Brain microvascular endothelial cell (primary cell): ENCODE measurements at regions not wholly inside any gene's neighbourhood (a gene's known extent, or its start where the extent isn't known, plus 50 kb on each side); places are given as distances from the start of the nearest gene placed in this dataset.

Experiments used
- DNase-seq: peaks from one replicate; pipeline ENCODE4 v3.0.0-alpha.2; 2020
- H3K27ac ChIP-seq: fragments of 250-450 bp; sonication (Bioruptor Pico); 2 replicates; pipeline ENCODE4 v1.5.1; 2020; ENCODE audit warnings: mild to moderate bottlenecking, moderate library complexity
- H3K27me3 ChIP-seq: fragments of 250-450 bp; sonication (Bioruptor Pico); replicated peaks from 2 replicates; pipeline ENCODE4 v1.5.1; 2020; ENCODE audit warnings: mild to moderate bottlenecking
- H3K36me3 ChIP-seq: fragments of 250-450 bp; sonication (Bioruptor Pico); replicated peaks from 2 replicates; pipeline ENCODE4 v1.5.1; 2020; ENCODE audit warnings: mild to moderate bottlenecking
- H3K4me3 ChIP-seq: 2 replicates; pipeline ENCODE4 v1.5.1; 2011; ENCODE audit warnings: low read depth, mild to moderate bottlenecking, control low read depth, low read length, moderate library complexity
- CTCF ChIP-seq: IDR thresholded peaks from 2 replicates; pipeline ENCODE4 v1.5.1; 2011; ENCODE audit warnings: low read depth, mild to moderate bottlenecking, moderate library complexity, low read length, control low read depth, inconsistent platforms; ENCODE audit errors: missing control alignments
- in situ Hi-C: cut with HindIII; loops from 2 replicates; pipeline ENCODE4 v1.10.0; 2017; ENCODE audit warnings: low sequenced_read_pairs, low pct_ligation_motif_present

DNA sequence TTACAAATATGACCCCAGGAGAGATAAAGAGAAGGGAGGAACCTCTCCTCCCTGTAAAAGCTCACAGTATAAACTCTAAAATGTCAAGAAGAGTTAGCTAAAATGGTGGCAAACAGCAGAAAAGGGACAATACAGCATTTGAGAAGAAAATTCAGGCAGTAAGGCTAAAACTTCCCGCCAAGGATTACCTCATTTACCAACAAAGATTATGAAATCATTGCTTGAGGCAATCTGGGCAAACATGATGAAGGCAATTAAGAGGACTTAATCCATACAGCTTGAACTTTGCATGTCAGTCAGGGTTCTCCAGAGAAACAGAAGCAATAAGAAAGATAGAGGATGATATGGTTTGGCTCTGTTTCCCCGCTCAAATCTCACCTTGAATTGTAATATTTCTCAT, 81.4 kb downstream of the CMPK2 start:
- Histone ChIP-seq H3K36me3 (no peaks in the 10 kb centered on the region), H3K27ac (no peak overlapping the region), H3K4me3 (no peak overlapping the region), H3K27me3 (no peaks in the 10 kb centered on the region)
- in situ Hi-C loops, result no loop called here
- no peak for DNase-seq
- no peak for TF ChIP-seq CTCF

DNA sequence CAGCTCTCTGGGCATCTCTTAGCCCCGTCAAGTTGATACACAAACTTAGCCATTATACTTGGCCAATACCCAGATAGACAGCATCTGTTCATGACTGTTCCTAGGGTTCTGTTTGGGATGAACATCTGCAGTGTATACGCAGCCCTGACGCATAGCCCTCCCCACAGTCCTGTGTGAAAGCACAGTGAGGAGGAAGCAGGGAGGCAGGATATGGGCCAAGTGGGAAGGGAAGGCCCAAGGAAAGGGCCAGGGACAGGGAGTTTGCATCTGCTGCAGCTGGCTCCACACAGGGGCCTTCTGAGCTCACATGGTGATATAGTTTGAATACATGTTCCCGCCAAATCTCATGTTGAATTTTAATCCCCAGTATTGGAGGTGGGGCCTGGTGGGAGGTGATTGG, 80.2 kb downstream of the CMPK2 start:
- Histone ChIP-seq H3K27me3 (no peaks in the 10 kb centered on the region), H3K4me3 (no peak overlapping the region), H3K27ac (no peak overlapping the region), H3K36me3 (no peaks in the 10 kb centered on the region)
- no peak for TF ChIP-seq CTCF
- DNase-seq, result no peak
- in situ Hi-C loops, result no loop called here

- TF ChIP-seq CTCF, result no peak
- Histone ChIP-seq H3K4me3 (no peak overlapping the region), H3K27me3 (no peaks in the 10 kb centered on the region), H3K27ac (no peak overlapping the region), H3K36me3 (no peaks in the 10 kb centered on the region)
- in situ Hi-C loops, result no loop called here
- DNase-seq, result no peak
Observed at GRCh38 chr2:6787376-6787775, 78.3 kb downstream of the CMPK2 start.

DNA sequence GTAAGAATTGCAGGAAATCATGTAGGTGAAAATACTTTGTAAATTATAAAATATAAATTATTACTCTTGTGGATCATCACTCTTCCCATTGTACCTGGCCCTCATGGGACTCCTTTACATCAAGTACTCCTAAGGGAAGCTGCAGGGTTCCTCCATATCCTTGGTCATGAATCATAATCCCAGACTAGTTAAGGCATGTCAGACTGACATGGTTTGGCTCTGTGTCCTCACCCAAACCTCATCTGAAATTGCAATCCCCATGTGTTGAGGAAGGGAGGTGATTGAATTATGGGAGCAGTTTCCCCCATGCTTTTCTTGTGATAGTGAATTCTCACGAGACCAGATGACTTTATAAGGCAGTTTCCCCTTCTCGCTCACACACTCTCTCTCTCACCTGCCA, 77.1 kb downstream of the CMPK2 start:
- no peak for DNase-seq
- no peak overlapping the region for H3K27ac ChIP-seq
- in situ Hi-C loops, result no loop called here
- H3K27me3 ChIP-seq, result no peaks in the 10 kb centered on the region
- no peak for TF ChIP-seq CTCF
- H3K36me3 ChIP-seq, result no peaks in the 10 kb centered on the region
- H3K4me3 ChIP-seq, result no peak overlapping the region

- no peaks in the 10 kb centered on the region for H3K36me3 ChIP-seq
- no peak for TF ChIP-seq CTCF
- H3K27ac ChIP-seq, result no peak overlapping the region
- DNase-seq, result no peak
- in situ Hi-C loops, result no loop called here
- H3K4me3 ChIP-seq, result no peak overlapping the region
- no peaks in the 10 kb centered on the region for H3K27me3 ChIP-seq
Observed at GRCh38 chr2:6789559-6790138, 76.1 kb downstream of the CMPK2 start.

- H3K4me3 ChIP-seq, result no peak overlapping the region
- peak; percentile 20 for TF ChIP-seq CTCF
- H3K36me3 ChIP-seq, result no peaks in the 10 kb centered on the region
- in situ Hi-C loops, result no loop called here
- H3K27ac ChIP-seq, result no peak overlapping the region
- no peaks in the 10 kb centered on the region for H3K27me3 ChIP-seq
- DNase-seq, result no peak
Observed at GRCh38 chr2:6791682-6792081, 74.0 kb downstream of the CMPK2 start.
